ENCODE measurements at regions not wholly inside any gene's neighbourhood (a gene's known extent, or its start where the extent isn't known, plus 50 kb on each side); places are given as distances from the start of the nearest gene placed in this dataset.
"Not testable (repeated sequence)": the region's sequence is repeated elsewhere in the genome, so short reads cannot be mapped to it uniquely, and the experiment has no call there.

DNA sequence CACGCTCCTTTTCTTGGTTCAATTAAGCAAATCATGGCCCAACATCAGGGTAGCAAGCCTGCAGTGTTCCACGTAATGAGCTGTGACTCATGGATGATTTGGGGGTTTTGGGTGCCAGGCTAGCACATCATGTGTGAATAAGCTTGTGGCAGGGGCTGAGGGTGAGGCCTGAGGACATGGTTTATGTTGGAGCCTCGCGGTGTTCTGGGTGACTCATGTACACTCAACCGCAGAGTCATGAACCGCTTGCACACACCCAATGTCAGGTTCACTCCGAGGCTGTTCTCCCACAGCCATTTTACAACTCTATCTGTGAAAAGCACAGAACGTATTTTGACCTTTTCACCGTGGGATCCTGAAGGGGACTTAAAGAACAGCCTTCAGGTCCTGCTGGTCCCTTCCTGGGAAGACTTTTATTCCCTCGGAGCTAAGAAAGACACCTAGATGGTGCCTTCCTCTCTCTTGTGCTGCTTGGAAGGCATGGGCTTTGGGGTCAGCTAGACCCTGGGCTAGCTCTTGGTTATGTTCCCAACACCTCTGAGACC lies 139.9 kb upstream of the ZEB2 start:
- DNase-seq (ENCODE audit: low read depth) = peak; percentile 86

DNA sequence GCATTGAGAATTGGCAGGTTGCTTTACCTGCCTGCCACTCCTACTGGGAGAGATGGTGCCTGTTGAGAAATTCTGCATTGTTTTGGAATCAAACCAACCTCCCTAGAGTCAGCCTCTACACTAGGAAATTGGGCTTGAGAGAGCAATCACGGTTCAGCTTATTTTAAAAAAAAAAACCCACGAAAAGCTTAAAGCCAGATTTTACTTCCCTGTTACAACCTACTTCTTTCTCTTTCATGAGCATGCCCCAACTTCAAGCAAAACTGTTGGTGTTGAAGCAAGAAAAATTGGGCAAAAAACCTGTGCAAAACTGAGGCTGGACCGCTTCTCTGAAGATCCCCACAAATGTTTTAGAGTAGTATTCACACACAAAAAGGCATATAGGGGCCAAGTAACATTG lies 134.6 kb upstream of the ZEB2 start:
- DNase-seq (ENCODE audit: low read depth) = no peak

DNA sequence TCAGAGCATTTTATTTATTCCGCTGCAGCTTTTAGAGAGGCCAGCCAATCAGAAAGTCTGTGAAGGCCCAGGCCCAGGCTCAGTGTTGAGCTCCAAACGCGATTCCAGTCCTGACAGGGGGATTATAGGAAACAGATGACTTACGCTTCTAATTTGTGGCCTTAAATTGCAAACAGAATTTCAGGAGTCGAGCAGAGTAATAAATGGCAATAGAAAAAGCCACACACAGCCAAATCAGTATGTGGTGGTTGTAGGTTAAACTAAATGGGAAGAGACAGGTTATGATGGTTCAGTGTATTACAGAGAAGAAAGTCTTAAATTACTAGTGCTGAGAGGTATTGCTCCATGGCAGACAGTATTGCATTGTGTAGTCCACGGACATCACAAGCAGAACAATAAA lies 131.0 kb upstream of the ZEB2 start:
- DNase-seq (ENCODE audit: low read depth) = no peak

DNA sequence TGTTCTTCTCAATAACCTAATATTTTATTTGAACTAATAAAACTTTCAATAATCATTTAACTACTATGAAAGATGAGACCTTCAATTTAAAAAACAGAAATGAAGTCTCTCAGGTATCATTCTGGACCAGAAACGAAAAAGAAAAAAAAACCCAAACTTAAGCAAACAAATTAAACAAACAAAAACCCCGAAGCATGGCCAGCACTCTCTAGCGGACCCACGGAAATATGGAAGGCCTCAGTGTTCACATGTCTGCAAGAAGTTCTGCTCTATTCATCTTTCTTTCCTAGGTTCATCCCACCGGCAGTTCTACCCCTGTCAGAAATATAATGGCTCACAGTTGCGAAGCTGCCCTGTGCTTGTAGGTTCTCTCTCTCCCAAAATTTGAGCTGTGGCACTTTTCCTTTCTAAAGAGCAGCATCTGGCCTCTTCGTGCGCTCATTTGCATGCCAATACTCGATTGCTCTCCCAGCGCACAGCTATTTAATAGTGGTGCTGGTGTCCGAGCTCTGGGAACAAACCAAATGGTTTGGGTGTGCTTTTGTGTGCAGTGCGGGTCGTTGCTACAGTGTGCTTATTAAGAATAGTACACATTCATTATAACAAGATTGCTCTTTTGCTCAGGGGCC lies 129.0 kb upstream of the ZEB2 start:
- DNase-seq (ENCODE audit: low read depth) = no peak

GRCh38 chr2:144645083-144645778 lies 125.3 kb upstream of the ZEB2 start:
- DNase-seq (ENCODE audit: low read depth) = no peak

DNA sequence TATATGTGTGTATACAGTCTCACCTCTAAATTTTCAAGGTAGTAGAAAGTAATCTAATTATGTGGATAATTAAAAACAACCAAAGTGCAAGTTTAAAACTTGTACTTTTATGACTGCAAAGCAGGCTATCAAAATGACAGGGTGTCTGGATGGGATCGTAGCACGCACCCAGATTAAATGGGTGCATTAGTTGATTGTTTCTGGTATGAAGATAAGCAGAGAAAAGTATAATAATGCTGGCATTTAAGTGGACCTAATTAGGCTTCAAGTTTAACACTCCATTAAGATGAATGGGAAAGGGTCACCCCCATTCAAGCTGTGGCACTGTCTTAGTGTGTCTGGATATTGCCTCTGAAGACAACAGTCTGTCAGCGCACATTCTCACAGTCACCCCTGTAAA lies 124.6 kb upstream of the ZEB2 start:
- no peak for DNase-seq (ENCODE audit: low read depth)

DNA sequence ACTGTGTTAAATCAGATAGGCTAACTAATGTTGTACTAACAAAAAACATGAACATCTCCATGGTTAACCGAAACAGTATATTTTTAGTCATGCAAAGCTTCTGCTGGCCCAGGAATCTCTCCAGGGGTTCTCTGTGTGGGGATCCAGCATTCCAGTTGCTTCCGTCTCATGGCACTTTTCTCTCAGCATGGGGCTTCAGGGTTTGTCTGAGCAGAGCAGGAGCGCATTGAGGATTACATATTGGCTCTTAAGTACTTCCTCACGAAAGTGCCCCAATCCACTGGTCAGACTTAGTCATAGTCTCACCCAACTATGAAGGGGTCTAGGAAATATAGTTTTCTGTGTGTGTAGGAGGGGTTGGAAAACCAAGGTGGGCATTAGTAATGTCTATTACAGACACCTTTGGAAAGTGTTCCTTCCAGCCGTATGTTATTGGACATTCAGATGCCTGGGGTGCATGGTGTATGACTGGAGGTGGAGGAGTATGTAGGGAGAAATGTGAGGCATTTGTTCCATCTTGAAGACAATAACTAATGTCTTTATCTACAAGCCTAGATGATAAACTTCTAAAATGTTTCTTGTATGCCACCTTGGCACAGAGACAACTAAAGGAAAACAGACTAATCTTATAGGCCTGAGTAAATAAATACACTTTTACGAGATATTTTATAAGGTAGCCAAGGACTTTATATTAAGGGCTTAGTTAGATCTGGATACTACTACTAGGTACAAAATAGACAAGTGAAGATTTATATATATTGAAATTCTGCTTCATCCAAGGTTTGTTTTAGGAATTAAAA lies 123.8 kb upstream of the ZEB2 start:
- DNase-seq (ENCODE audit: low read depth) = no peak

GRCh38 chr2:144642856-144643255 lies 122.9 kb upstream of the ZEB2 start:
- DNase-seq (ENCODE audit: low read depth) = no peak

DNA sequence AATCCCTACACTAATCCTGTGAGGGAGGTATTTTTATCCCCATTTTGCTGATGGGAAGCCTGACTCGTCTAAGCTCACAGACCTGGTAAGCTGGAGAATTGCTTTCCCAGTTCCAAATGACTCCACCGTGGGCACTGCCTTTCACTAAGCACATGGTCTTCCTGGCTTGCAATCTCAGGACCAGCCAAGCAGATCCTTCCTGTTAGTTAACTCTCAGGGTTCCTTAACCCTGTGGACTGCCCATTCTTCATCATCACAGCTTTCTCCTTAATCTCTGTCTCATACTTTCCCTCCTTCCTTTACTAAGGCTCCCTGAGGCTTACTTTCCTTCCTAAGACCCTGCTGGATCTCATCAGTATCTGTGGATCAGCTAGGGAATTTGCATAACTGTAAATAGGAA lies 122.2 kb upstream of the ZEB2 start:
- DNase-seq (ENCODE audit: low read depth) = no peak

GRCh38 chr2:144638250-144638649 lies 118.3 kb upstream of the ZEB2 start:
- not testable (repeated sequence) for DNase-seq (ENCODE audit: low read depth)

DNA sequence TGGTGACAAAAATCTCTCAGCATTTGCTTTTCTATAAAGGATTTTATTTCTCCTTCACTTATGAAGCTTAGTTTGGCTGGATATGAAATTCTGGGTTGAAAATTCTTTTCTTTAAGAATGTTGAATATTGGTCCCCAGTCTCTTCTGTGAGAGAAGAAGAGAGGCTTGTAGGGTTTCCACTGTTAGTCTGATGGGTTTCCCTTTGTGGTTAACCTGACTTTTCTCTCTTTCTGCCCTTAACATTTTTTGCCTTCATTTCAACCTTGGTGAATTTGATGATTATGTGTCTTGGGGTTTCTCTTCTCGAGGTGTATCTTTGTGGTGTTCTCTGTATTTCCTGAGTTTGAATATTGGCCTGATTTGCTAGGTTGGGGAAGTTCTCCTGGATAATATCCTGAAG lies 116.9 kb upstream of the ZEB2 start:
- DNase-seq (ENCODE audit: low read depth) = not testable (repeated sequence)

GRCh38 chr2:144632809-144633208 lies 112.9 kb upstream of the ZEB2 start:
- DNase-seq (ENCODE audit: low read depth) = no peak

DNA sequence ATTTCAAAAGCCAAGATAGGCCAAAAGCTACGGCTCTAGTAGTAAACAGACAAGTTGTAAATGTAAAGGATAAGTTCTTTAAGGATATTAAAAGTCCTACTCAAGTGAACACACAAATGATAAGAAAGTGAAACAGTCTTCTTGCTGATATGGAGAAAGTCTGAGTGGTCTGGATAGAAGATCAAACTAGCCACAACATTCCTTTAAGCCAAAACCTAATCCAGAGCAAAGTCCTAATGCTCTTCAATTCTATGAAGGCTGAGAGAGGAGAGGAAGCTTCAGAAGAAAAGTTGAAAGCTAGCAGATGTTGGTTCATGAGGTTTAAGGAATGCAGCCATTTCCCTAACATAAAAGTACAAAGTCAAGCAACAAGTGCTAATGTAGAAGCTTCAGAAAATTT lies 111.7 kb upstream of the ZEB2 start:
- DNase-seq (ENCODE audit: low read depth) = no peak

- no peak for DNase-seq (ENCODE audit: low read depth)
Measured at GRCh38 chr2:144630459-144631215, 110.7 kb upstream of the ZEB2 start.

- no peak for DNase-seq (ENCODE audit: low read depth)
Measured at GRCh38 chr2:144629935-144630334, 110.0 kb upstream of the ZEB2 start.

- DNase-seq (ENCODE audit: low read depth) = no peak
Measured at GRCh38 chr2:144628566-144628965, 108.6 kb upstream of the ZEB2 start.

GRCh38 chr2:144625626-144626025 lies 105.7 kb upstream of the ZEB2 start:
- no peak for DNase-seq (ENCODE audit: low read depth)

DNA sequence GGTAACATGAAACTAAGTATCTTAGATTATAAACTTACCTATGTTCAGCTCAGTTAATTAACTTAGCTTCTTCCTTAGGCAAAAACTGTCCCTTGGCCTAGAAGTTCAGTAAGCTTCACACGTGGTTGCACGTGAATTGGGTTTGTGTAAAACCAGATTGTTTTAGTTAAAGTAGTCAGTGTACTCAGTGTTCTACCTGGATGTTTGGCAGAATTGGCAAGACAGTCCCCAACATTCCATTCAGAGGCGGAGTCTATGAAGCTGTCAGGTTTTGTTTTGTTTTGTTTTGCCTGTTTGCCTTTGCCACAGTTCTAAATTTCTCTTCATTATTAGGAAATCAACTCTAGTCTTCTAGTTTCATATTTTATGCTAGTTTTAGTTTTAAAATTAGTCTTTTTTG lies 105.3 kb upstream of the ZEB2 start:
- DNase-seq (ENCODE audit: low read depth) = no peak

DNA sequence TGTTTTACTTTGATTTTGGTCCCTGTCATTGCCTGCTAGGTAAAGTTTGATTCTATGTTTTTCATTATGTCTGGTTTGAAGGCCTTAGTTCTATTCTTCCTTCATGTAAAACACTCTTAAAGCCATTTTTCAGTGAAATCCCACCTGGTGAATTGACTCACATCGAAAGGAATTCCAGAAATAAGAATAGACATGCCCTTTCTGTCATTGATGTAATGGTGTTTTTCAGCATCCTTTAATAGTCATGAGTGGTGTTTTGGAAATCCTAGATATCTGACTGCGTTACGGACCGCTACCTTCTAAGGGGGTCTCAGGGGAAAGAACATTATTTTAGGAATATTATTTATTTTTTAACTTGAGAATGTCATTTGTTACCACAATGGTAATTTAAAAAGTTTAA lies 104.5 kb upstream of the ZEB2 start:
- DNase-seq (ENCODE audit: low read depth) = no peak

GRCh38 chr2:144622373-144622772 lies 102.5 kb upstream of the ZEB2 start:
- not testable (repeated sequence) for DNase-seq (ENCODE audit: low read depth)

- no peak for DNase-seq (ENCODE audit: low read depth)
Measured at GRCh38 chr2:144621266-144621665, 101.3 kb upstream of the ZEB2 start.

DNA sequence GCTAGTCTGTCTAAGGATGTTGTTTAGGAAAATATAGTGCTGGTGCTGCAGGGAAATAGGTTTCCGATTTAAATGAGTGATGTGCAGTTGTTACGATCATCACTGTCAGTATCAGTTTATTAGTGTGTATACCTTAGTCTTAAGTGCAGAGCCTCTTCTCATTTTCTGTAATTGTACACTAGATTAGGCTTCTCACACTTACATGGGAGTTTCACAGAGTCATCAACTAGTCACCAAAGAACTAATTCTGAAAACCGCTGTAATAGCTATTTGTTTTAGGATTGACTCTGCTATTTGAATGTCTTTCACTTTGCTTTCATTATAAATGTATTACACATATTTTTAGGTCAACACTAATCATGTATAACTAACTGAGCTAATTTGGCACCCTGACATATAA lies 99.8 kb upstream of the ZEB2 start:
- no peak for DNase-seq (ENCODE audit: low read depth)
